Central memory CD8-positive, alpha-beta T cell (primary cell): ENCODE measurements at regions not wholly inside any gene's neighbourhood (a gene's known extent, or its start where the extent isn't known, plus 50 kb on each side); places are given as distances from the start of the nearest gene placed in this dataset.

Experiments used
- ATAC-seq: fragments of 150-1000 bp; cut with Tn5 transposase; replicated peaks from 2 replicates; pipeline ENCODE4 v1.10.0; 2022; ENCODE audit warnings: mild to moderate bottlenecking, moderate FRiP score, moderate number of reproducible peaks; ENCODE audit not compliant: poor library complexity, severe bottlenecking; ENCODE audit errors: extremely low read depth
- DNase-seq, 2 donors: peaks; one replicate each; pipeline ENCODE4 v3.0.0; 2021; ENCODE audit warnings: low spot score in 2 of 2
- H3K27ac Mint-ChIP-seq: one replicate; pipeline ENCODE4 v1.8.0; 2022; ENCODE audit warnings: low read depth, mild to moderate bottlenecking, moderate library complexity, mixed read lengths
- H3K27me3 Mint-ChIP-seq: one replicate; pipeline ENCODE4 v1.8.0; 2022; ENCODE audit warnings: mixed read lengths
- H3K36me3 Mint-ChIP-seq: one replicate; pipeline ENCODE4 v1.8.0; 2022; ENCODE audit warnings: mild to moderate bottlenecking, moderate library complexity, mixed read lengths; ENCODE audit not compliant: insufficient read depth
- H3K4me1 Mint-ChIP-seq: one replicate; pipeline ENCODE4 v1.8.0; 2022; ENCODE audit warnings: mixed read lengths
- H3K4me3 Mint-ChIP-seq: one replicate; pipeline ENCODE4 v1.8.0; 2022; ENCODE audit warnings: mild to moderate bottlenecking, moderate library complexity, mixed read lengths
- H3K9me3 Mint-ChIP-seq: one replicate; pipeline ENCODE4 v1.8.0; 2022; ENCODE audit warnings: mixed read lengths

GRCh38 chr22:48340727-48341709, 1486.7 kb downstream of the BRD1 start:
- no peak overlapping the region for H3K27ac Mint-ChIP-seq
- no peak for DNase-seq

DNA sequence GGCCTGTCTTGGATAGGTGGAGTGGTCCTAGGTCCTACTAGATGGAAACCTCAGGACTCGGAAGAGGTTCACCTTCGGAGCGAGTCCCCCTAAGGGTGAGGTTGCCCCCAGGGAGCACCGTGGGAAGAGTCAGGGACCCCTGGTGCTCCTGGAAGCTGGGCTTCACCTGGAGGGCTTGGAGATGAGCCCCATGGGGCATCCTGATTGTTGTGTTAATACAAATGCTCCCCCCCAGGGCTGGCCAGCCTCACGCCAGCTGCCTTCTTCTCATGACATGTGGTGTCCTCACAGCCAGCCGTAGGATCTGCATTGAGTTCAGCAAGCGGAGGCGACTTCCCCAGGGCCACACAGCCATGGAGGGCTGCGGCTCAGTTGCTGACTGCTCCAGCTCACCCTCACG, 1487.5 kb downstream of the BRD1 start:
- H3K4me1 Mint-ChIP-seq, result no peaks in the 10 kb centered on the region
- H3K27ac Mint-ChIP-seq, result no peak overlapping the region
- H3K4me3 Mint-ChIP-seq, result no peak overlapping the region
- H3K36me3 Mint-ChIP-seq, result no peaks in the 10 kb centered on the region
- no peak for DNase-seq
- no peak for ATAC-seq
- H3K27me3 Mint-ChIP-seq, result peaks cover 32% of the 10 kb centered on the region
- no peaks in the 10 kb centered on the region for H3K9me3 Mint-ChIP-seq

More at GRCh38 chr22:48340727-48341709, 1486.7 kb downstream of the BRD1 start:
- no peak overlapping the region for H3K4me3 Mint-ChIP-seq
- no peaks in the 10 kb centered on the region for H3K4me1 Mint-ChIP-seq
- H3K9me3 Mint-ChIP-seq, result no peaks in the 10 kb centered on the region
- H3K36me3 Mint-ChIP-seq, result no peaks in the 10 kb centered on the region
- no peak for ATAC-seq
- peaks cover 32% of the 10 kb centered on the region for H3K27me3 Mint-ChIP-seq

- Mint-ChIP-seq H3K27ac (no peak overlapping the region), H3K27me3 (peaks cover 32% of the 10 kb centered on the region), H3K36me3 (no peaks in the 10 kb centered on the region), H3K4me3 (no peak overlapping the region), H3K9me3 (no peaks in the 10 kb centered on the region), H3K4me1 (no peaks in the 10 kb centered on the region)
- ATAC-seq (no peak), DNase-seq (no peak)
These were observed 1488.6 kb downstream of the BRD1 start for GRCh38 chr22:48338793-48339705.

- Mint-ChIP-seq H3K9me3 (no peaks in the 10 kb centered on the region), H3K36me3 (no peaks in the 10 kb centered on the region), H3K27ac (no peak overlapping the region), H3K4me1 (no peaks in the 10 kb centered on the region), H3K4me3 (no peak overlapping the region), H3K27me3 (peaks cover 32% of the 10 kb centered on the region)
- no peak for DNase-seq
- no peak for ATAC-seq
These were observed 1489.5 kb downstream of the BRD1 start for GRCh38 chr22:48337957-48338792.

DNA sequence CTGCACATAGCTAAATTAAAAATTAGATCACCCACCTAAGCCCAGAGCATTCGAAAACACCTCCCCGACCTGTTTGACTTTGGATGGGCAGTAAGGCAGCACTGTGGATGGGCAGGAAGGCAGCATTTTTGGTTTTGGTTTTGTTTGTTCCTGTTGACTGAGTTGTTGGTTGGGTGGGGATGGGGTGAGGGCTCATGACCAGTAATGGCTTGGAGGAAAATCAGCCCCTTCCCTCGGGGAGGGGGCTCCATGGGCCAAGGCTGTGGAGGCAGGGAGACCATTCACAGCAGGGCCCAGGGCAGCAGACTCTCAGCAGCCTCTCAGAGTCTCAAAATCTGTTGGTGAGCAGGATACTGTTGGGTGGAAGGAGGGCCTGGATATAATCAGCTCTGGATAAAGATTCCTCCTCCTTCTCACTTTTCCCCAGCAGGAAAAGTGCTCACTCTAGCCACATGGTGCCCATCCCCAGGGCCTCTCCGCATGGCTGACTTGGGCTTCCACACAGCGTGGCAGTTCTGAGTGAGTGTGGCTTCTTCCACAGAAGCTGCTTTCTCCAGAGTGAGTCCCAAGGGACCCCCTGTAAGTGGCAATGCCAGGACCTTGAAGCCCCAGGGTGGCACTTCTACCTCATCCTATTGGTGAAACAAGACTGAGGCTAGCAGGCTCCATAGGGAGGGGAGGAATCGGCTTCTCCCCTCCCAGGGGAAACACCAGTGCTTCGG, 1491.2 kb downstream of the BRD1 start:
- DNase-seq (no peak), ATAC-seq (no peak)
- Mint-ChIP-seq H3K4me3 (no peak overlapping the region), H3K4me1 (no peaks in the 10 kb centered on the region), H3K36me3 (no peaks in the 10 kb centered on the region), H3K9me3 (no peaks in the 10 kb centered on the region), H3K27me3 (peaks cover 26% of the 10 kb centered on the region), H3K27ac (no peak overlapping the region)

DNA sequence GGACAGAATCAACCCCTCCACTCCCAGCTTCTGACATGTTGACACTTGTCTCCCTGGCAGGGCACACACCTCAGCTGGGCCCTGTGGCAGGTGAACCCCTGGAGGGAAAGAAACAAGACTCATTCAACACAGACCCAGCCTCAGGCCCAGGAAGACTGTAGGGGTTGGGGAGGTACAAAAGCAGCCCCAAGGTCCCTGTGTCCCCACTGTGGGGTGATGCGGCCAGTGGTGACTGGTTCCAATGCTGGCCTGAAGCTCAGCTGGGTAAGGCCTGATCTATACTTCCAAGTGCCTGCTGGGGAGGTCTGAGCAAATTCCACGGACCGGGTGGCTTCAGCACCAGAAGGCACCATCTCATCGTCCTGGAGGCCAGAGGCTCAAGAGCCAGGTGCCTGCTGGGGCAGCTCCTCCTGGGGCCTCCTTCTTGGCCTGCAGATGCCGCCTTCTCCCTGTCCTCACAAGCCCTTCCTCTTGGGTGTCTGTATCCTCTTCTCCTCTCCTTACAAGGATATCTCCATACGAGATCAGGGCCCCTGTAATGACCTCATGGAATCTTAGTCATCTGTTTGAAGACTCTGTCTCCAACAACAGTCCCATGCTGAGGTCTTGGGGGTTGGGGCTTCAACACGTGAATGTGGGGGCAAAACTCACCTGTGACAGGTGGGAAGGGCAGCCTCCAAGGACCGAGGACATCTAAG, 1492.1 kb downstream of the BRD1 start:
- H3K4me1 Mint-ChIP-seq, result no peaks in the 10 kb centered on the region
- no peaks in the 10 kb centered on the region for H3K9me3 Mint-ChIP-seq
- DNase-seq (no peak), ATAC-seq (no peak)
- no peak overlapping the region for H3K4me3 Mint-ChIP-seq
- H3K36me3 Mint-ChIP-seq, result no peaks in the 10 kb centered on the region
- no peak overlapping the region for H3K27ac Mint-ChIP-seq
- H3K27me3 Mint-ChIP-seq, result peaks cover 21% of the 10 kb centered on the region

- no peaks in the 10 kb centered on the region for H3K36me3 Mint-ChIP-seq
- DNase-seq (no peak), ATAC-seq (no peak)
- H3K27ac Mint-ChIP-seq, result no peak overlapping the region
- H3K4me1 Mint-ChIP-seq, result no peaks in the 10 kb centered on the region
- no peak overlapping the region for H3K4me3 Mint-ChIP-seq
- no peaks in the 10 kb centered on the region for H3K9me3 Mint-ChIP-seq
- H3K27me3 Mint-ChIP-seq, result peaks cover 20% of the 10 kb centered on the region
These were observed 1492.7 kb downstream of the BRD1 start for GRCh38 chr22:48334971-48335370.

- Mint-ChIP-seq H3K36me3 (no peaks in the 10 kb centered on the region), H3K27ac (no peak overlapping the region), H3K4me1 (no peaks in the 10 kb centered on the region), H3K9me3 (no peaks in the 10 kb centered on the region), H3K27me3 (peaks cover 12% of the 10 kb centered on the region), H3K4me3 (no peak overlapping the region)
- ATAC-seq (no peak), DNase-seq (no peak)
These were observed 1493.6 kb downstream of the BRD1 start for GRCh38 chr22:48333816-48334735.

DNA sequence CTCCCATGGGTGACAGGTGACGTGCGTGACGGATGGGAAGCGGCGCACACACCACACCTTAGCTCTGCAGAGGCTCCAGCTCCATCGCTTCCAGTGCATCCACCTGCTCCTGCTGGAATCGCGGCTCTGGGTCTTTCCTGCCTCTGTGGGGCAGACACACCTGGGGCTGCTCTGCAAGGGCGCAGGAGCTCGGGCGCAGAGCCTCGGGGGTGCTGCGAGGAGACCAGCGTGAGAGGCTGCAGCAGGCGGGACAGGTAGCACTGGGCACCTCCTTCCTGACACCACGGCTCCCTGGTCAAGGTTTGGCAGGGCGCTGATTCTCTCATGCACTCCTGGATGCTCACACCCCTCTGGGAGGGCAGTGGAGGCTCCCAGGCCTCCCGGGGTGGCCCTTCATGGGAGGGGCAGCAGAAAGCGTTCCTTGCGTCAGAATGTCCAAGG, 1494.3 kb downstream of the BRD1 start:
- Mint-ChIP-seq H3K36me3 (no peaks in the 10 kb centered on the region), H3K4me1 (no peaks in the 10 kb centered on the region), H3K27ac (no peak overlapping the region), H3K4me3 (no peak overlapping the region), H3K27me3 (peaks cover 15% of the 10 kb centered on the region), H3K9me3 (peaks cover 3% of the 10 kb centered on the region)
- no peak for DNase-seq
- ATAC-seq, result no peak

- Mint-ChIP-seq H3K9me3 (peaks cover 6% of the 10 kb centered on the region), H3K27me3 (peaks cover 15% of the 10 kb centered on the region), H3K4me3 (no peak overlapping the region), H3K27ac (no peak overlapping the region), H3K4me1 (no peaks in the 10 kb centered on the region), H3K36me3 (no peaks in the 10 kb centered on the region)
- ATAC-seq, result no peak
- no peak for DNase-seq
These were observed 1495.0 kb downstream of the BRD1 start for GRCh38 chr22:48332438-48333322.
